NCI-H1417 (cell line): ENCODE measurements at regions not wholly inside any gene's neighbourhood (a gene's known extent, or its start where the extent isn't known, plus 50 kb on each side); places are given as distances from the start of the nearest gene placed in this dataset.

ENCODE experiments used
- DNase-seq, 3 experiments: peaks; one replicate each; lab custom pipeline; 2025; lab: John Stamatoyannopoulos, UW

DNA sequence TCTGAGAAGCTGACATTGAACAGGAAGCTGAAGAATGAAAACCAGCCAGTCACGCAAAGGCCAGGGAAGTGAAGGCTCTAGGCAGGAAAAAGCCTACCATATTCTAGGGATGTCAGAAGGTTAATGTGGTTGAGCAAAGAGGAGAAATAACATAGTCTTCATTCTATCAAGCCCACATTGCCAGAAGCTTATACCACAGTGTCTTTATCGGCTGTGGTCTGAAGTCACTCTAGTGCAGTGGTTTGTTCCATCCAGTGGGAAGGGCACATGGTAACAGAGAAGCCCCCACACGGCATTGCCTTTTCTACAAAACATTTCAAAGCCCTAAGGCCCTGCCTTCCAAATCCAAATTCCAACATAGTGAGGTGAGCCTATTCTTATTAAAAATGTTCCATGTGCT is 311.3 kb downstream of the TNS1 start:
- DNase-seq, result no peak

- DNase-seq, result no peak
Measured at GRCh38 chr2:217689053-217689452, 313.7 kb downstream of the TNS1 start.

GRCh38 chr2:217688494-217688893 is 314.3 kb downstream of the TNS1 start:
- DNase-seq, result no peak

DNA sequence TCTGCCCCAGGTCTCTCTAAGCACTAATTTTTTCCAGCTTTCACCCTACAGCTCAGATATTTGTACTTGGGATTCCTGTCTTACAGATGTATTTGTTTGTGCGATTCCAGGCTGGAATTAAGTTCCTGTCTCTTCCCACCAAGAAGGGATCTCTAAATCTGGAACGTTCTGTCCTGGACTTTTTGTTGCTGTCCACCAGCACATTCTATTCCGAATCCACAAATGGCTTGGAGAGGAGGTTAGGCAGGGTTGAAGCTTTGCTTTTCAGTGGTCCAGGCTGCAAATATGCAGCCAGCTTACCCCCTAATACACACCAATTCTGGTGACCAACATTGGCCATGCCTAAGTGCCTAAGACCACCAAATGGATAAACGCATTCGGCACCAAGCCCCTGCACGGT is 315.0 kb downstream of the TNS1 start:
- no peak for DNase-seq

DNA sequence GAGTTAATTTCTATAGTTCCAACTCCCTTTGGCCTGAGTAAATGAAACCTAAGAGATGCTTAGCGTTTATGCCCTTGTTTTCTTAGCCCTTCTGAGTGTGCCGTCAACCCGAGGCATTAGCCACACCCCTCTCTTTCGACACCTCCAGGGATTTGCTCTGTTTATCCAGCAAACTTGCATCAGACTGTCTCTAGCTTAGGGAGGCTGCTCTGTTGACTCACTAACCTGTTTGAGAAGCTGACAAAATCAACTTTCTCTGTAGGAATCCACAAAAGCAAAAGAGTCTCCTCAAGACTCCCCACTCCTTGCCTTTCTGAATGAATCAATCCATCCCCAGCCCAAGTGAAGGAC is 317.6 kb downstream of the TNS1 start:
- DNase-seq, result peak; percentile 3 to 46 (median 28)

- DNase-seq, result no peak
Measured at GRCh38 chr2:217684431-217685254, 318.2 kb downstream of the TNS1 start.

- DNase-seq, result no peak
Measured at GRCh38 chr2:217683106-217683870, 319.5 kb downstream of the TNS1 start.

- DNase-seq, result no peak
Measured at GRCh38 chr2:217681791-217682190, 321.0 kb downstream of the TNS1 start.

GRCh38 chr2:217680381-217680780 is 322.4 kb downstream of the TNS1 start:
- no peak for DNase-seq

- DNase-seq, result no peak
Measured at GRCh38 chr2:217673627-217674026, 329.2 kb downstream of the TNS1 start.

GRCh38 chr2:217672472-217672871 is 330.3 kb downstream of the TNS1 start:
- peak in 1 of 3 experiments; percentile 3 for DNase-seq

DNA sequence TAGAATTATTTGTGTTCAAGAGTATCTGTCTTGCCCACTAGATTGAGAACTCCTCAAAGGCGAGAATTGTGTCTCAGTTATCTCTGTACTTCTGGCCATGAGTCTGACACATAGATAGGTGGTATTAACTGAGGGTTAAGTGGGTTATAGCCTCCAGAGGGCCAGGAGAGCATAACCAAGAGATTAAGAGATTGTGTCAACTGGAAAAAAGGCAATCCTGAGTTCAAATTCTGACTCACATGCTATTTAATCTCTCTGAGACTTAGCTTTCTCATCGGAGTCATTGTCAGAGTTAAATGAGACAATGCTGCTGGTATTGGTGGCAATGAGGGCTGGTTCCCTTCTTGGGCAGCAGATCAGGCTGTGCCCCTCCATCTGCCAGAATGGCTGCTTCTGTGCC is 330.9 kb downstream of the TNS1 start:
- no peak for DNase-seq

DNA sequence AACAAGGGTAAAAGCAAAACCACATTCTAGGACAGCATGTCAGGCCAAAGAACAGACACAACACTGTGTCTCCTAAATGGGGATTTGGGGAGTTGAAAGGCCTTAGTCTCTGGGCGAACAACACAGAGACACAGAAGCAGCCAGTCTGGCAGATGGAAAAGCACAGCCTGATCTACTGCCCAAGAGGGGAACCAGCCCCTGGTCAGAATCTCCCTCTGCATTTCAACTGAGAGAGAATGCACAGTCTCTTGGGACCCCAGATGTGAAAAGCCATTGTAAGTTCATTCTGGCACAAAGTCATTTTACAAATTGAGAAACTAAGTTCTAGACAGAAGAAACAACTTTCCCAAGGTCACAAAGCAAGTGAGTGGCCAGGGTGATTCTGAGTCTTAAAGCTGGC is 331.7 kb downstream of the TNS1 start:
- DNase-seq, result no peak

- peak in 1 of 3 experiments; percentile 18 for DNase-seq
Measured at GRCh38 chr2:217669831-217670230, 333.0 kb downstream of the TNS1 start.

- no peak for DNase-seq
Measured at GRCh38 chr2:217667512-217667911, 335.3 kb downstream of the TNS1 start.

GRCh38 chr2:217667035-217667434 is 335.8 kb downstream of the TNS1 start:
- DNase-seq, result no peak

DNA sequence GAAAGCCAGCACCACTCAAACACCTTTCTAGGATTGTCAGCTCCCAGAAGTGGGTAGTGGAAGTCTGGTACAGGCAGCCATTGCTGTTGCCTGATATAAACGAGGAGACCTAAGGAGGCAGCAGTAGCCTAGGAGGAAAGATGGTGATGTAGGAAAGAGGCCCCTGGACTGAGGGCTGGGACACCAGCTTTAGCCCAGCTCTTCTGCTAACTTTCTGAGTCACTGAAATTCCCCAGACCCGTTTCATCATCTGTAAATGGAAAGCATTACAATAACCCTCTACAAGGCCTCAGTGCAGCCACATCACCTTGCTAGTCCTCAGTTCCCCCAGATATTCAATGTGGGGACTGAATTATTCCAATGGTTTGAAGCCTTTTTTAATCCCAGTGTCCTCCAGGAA is 336.5 kb downstream of the TNS1 start:
- no peak for DNase-seq

DNA sequence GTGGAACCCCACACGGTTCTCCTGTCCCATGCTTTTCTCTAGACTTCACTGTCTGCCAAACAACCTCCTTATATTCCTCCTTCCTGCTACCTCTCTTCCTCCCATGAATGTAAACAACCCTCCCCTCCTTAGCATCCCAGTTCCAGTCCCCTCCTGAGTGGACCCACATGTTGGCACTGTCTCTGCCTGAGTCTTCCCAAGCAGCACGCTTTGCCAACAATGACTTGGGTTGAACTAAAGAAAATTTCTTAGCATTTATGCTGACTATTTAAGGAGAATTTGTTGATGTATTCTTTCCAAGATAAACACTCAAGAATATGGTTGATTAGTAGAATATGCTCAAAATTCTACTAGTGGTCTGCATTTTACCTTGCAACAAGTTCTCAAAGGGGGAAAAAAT is 338.0 kb downstream of the TNS1 start:
- no peak for DNase-seq

GRCh38 chr2:217662984-217663602 is 339.7 kb downstream of the TNS1 start:
- DNase-seq, result no peak

- no peak for DNase-seq
Measured at GRCh38 chr2:217661378-217661777, 341.4 kb downstream of the TNS1 start.

DNA sequence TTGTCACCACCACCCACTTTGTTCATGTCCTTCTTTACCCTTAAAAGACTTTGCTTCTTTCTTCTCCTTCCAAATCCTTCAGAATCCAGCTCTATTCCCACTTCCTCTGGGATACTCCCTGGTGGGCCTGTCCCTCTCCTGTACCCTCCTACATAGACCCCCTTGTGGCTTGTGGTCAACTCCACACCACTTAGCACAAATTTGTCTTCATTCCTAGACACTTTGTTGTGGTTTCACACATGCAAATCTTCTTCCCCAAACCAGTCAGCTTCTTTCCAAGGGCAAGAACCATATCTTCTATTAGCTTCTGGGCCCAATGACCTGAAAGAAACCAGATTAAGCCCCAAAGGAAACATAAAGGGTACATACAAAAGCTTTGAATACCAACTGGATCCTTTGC is 342.4 kb downstream of the TNS1 start:
- no peak for DNase-seq

DNA sequence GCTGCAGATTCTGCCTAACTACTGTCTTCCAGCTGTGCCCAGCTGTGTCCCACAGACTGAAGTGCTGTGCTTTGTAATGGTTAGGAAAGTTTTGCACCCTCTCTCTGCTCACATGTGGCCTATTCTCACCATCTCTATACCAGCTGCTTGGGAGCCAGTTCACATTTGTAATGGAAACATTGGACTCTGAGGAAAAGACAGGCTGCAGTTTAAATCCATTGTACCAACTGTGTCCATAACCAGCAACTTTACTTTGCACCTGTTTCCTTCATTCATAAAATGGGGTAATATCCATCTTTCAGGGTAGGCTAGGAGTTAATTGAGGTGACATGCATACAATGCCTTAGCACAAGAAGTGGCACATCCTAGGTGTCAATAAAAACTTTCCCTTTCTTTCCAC is 344.0 kb downstream of the TNS1 start:
- DNase-seq, result no peak

DNA sequence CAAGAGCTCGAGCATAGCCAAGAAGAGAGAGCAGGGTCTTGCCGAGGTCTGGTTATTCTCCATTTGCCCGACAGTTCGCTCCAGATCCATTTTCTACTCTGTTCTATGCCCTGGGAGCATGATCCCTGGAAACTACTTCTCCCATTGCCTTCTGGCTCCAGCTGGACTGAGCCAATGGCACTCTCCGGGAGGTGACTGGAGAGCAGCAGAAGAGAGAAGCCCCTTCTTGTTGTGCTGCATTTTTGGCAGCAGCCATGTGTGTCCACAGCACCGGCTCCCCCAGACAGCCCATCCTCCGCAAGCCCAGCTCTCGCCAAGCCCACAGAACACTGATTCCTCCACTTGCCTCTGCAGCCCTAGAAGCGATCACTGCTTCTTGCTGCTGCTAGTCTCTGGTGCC is 345.5 kb downstream of the TNS1 start:
- DNase-seq, result no peak
